Kidney epithelial cell (primary cell): ENCODE measurements at regions not wholly inside any gene's neighbourhood (a gene's known extent, or its start where the extent isn't known, plus 50 kb on each side); places are given as distances from the start of the nearest gene placed in this dataset.

Experiments
- DNase-seq: peaks from one replicate; pipeline ENCODE4 v3.0.0-alpha.2; 2010; ENCODE audit warnings: low read depth
- H3K27me3 ChIP-seq: 2 replicates; pipeline ENCODE4 v1.6.0; 2011; ENCODE audit warnings: low read length; ENCODE audit not compliant: control insufficient read depth, insufficient read depth
- H3K36me3 ChIP-seq: 2 replicates; pipeline ENCODE4 v1.5.1; 2011; ENCODE audit warnings: low read length; ENCODE audit not compliant: control insufficient read depth, insufficient read depth
- H3K4me3 ChIP-seq: 2 replicates; pipeline ENCODE4 v1.5.1; 2011; ENCODE audit warnings: low read depth, mild to moderate bottlenecking, control low read depth, low read length
- CTCF ChIP-seq: IDR thresholded peaks from 2 replicates; pipeline ENCODE4 v1.5.1; 2011; ENCODE audit warnings: mild to moderate bottlenecking, moderate library complexity, low read length, control low read depth, inconsistent platforms; ENCODE audit not compliant: insufficient read depth, poor library complexity, severe bottlenecking

DNA sequence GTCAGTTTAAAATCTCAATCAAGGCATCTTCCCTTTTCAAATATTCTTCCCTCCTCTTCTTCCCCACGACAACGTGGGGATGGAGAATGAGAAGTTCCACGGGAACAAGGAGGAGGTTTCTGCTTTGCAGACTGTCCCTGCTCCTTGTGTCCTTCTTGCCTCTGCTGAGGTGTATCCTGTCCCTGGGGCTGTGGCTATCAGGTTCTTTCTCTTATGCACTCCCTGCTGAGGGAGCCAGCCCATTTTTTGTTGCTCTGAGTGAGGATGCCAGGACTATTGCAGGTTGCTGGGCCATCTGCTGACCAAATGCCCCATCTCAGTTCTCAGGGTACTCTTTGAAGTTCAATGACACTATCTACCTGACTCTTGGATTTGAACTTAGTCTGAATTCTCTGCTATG, 533.6 kb downstream of the RNF144B start:
- Histone ChIP-seq H3K4me3 (no peak overlapping the region), H3K36me3 (no peaks in the 10 kb centered on the region), H3K27me3 (no peaks in the 10 kb centered on the region)
- no peak for DNase-seq
- no peak for TF ChIP-seq CTCF

- DNase-seq, result no peak
- no peak for TF ChIP-seq CTCF
- no peak overlapping the region for H3K4me3 ChIP-seq
- no peaks in the 10 kb centered on the region for H3K27me3 ChIP-seq
- no peaks in the 10 kb centered on the region for H3K36me3 ChIP-seq
Measured at GRCh38 chr6:18931086-18931485, 543.9 kb downstream of the RNF144B start.

- no peaks in the 10 kb centered on the region for H3K27me3 ChIP-seq
- DNase-seq, result no peak
- TF ChIP-seq CTCF, result no peak
- no peaks in the 10 kb centered on the region for H3K36me3 ChIP-seq
- H3K4me3 ChIP-seq, result no peak overlapping the region
Measured at GRCh38 chr6:18958146-18958545, 571.0 kb downstream of the RNF144B start.

DNA sequence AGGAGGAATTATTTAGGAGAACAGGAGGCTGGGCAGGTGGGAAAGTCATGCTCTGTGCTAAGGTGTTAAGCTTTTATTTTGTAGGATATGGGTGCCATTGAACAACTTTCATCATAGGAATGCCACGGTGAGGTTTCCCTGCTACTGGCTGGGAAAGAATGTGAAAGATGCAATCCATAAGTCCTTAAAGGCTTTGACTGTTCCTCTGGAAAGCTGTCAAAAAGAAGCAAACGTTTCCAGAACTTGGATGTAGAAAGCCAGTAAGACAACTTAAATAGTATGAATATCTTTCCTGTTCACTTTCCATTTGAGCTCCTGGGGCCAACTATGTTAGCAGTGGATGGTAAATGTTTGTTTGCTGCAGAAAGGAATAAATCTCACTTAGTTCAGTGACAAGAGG, 574.4 kb downstream of the RNF144B start:
- no peak for DNase-seq
- TF ChIP-seq CTCF, result no peak
- H3K27me3 ChIP-seq, result no peaks in the 10 kb centered on the region
- H3K36me3 ChIP-seq, result no peaks in the 10 kb centered on the region
- H3K4me3 ChIP-seq, result no peak overlapping the region

DNA sequence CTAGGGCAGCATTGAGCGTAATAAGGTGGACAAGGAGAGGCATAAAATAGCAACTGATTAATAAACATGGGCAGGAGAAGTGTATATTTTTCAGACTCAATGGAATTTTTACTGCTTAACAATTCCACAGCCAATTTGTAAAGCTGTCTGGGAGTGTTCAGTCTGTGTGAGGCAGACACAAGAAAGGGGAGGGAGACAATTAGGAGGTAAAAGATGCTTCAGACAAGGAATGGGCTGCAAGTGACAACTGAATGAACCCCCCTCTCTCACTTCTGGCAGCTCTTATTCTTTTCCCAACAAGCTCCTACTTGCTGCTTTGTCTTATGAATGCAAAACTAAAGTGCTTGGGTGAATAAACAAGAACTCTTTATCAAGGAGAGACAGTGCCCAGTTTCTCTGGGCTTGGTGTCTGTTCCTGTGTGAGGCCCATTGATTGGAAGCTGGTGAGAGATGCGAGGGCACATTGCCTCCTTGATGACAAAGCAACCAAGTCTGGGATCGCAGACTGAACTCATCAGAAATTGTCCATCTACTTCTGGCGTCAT, 575.3 kb downstream of the RNF144B start:
- Histone ChIP-seq H3K27me3 (no peaks in the 10 kb centered on the region), H3K36me3 (no peaks in the 10 kb centered on the region), H3K4me3 (no peak overlapping the region)
- no peak for TF ChIP-seq CTCF
- no peak for DNase-seq

DNA sequence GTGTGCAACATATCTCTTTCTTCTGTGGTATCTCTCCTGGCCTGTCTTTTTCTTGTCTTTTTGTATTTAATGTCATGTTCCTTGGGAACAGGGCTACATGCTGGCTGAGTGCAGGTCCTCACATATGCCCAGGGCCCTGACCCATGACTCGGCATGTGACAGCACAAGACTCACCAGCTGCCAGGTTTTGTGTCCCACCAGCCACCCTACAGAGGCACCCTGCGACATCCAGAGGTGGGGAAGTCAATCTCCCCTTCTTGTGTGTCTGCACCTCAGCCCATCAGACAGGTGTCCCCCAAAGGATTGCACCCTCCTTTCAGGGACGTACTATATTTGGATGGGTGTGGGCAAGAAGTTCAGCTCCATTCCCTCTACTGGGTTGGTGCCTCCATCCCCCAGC, 576.3 kb downstream of the RNF144B start:
- no peak for DNase-seq
- no peak for TF ChIP-seq CTCF
- Histone ChIP-seq H3K36me3 (no peaks in the 10 kb centered on the region), H3K4me3 (no peak overlapping the region), H3K27me3 (no peaks in the 10 kb centered on the region)
